ENCODE measurements at regions not wholly inside any gene's neighbourhood (a gene's known extent, or its start where the extent isn't known, plus 50 kb on each side); places are given as distances from the start of the nearest gene placed in this dataset.

DNA sequence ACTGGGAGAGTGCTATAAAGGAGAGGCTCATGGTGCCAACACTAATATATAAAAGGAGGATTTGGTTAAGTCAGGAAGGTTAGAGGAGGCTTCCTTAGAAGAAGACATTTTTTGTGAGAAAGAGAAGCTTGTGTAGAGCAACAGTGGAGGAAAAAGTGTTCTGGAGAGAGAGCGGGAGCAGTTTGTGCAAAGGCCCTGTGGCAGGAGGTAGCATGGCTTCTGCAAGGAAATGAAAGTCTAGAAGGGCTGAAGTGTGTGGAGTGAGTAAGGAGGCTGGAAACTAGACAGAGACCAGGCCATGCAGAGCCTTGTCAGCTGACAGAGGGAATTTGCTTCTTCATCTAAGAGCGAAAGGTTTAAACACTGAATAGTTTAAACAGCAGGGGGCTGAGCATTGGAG is 64.4 kb upstream of the ARAP3 start:
- DNase-seq (no peak), ATAC-seq (no peak)
- no peaks in the 10 kb centered on the region for H3K9me3 Mint-ChIP-seq
- no peaks in the 10 kb centered on the region for H3K36me3 Mint-ChIP-seq (ENCODE audit: insufficient read depth)
- H3K4me1 Mint-ChIP-seq (ENCODE audit: low read depth) = peaks cover 2% of the 10 kb centered on the region
- peaks cover 54% of the 10 kb centered on the region for H3K27me3 Mint-ChIP-seq (ENCODE audit: low read depth)
- H3K4me3 Mint-ChIP-seq = no peak overlapping the region

DNA sequence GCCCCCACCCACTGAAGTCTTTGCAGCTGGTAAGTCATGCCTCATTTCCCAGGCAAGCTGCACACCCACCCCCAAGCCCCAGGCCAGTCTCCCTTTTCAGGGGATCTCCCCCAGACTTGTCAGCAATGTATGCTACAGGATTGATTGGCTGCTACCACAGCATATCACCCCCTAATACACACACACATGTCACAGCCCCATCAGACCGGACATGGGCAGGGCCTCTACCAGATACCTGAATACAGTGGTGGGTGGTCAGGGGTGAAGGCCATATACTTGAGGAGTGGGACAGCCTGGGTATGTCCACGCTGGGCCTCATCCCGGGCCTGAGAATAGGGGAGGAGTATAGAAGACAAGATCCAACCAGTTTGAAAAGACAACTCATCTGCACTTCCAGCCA is 63.4 kb upstream of the ARAP3 start:
- no peaks in the 10 kb centered on the region for H3K9me3 Mint-ChIP-seq
- DNase-seq (no peak), ATAC-seq (no peak)
- H3K4me1 Mint-ChIP-seq (ENCODE audit: low read depth) = peaks cover 2% of the 10 kb centered on the region
- no peaks in the 10 kb centered on the region for H3K36me3 Mint-ChIP-seq (ENCODE audit: insufficient read depth)
- peaks cover 59% of the 10 kb centered on the region for H3K27me3 Mint-ChIP-seq (ENCODE audit: low read depth)
- no peak overlapping the region for H3K4me3 Mint-ChIP-seq

DNA sequence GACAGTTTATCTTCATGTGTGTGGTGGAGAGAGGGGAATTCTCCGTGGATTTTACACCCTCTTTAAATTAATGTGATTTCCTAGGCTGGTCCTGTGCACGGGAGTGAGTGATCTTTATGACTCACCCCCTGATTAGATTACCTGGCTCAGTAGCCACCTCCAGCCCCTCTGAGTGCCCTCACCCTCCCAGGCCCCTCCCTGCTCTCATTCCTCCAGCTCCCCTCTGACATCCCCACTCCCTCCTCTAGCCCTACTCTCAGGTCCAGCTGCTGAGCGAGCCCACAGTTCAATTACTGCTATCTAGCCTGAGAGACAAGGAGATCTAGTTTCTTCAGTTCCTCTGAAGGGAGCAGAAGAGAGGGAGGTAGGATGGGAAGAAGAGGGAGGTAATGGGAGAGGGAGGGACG is 61.8 kb upstream of the ARAP3 start:
- peaks cover 54% of the 10 kb centered on the region for H3K27me3 Mint-ChIP-seq (ENCODE audit: low read depth)
- DNase-seq (no peak), ATAC-seq (no peak)
- no peaks in the 10 kb centered on the region for H3K36me3 Mint-ChIP-seq (ENCODE audit: insufficient read depth)
- no peaks in the 10 kb centered on the region for H3K9me3 Mint-ChIP-seq
- H3K4me3 Mint-ChIP-seq = no peak overlapping the region
- H3K4me1 Mint-ChIP-seq (ENCODE audit: low read depth) = peaks cover 2% of the 10 kb centered on the region

DNA sequence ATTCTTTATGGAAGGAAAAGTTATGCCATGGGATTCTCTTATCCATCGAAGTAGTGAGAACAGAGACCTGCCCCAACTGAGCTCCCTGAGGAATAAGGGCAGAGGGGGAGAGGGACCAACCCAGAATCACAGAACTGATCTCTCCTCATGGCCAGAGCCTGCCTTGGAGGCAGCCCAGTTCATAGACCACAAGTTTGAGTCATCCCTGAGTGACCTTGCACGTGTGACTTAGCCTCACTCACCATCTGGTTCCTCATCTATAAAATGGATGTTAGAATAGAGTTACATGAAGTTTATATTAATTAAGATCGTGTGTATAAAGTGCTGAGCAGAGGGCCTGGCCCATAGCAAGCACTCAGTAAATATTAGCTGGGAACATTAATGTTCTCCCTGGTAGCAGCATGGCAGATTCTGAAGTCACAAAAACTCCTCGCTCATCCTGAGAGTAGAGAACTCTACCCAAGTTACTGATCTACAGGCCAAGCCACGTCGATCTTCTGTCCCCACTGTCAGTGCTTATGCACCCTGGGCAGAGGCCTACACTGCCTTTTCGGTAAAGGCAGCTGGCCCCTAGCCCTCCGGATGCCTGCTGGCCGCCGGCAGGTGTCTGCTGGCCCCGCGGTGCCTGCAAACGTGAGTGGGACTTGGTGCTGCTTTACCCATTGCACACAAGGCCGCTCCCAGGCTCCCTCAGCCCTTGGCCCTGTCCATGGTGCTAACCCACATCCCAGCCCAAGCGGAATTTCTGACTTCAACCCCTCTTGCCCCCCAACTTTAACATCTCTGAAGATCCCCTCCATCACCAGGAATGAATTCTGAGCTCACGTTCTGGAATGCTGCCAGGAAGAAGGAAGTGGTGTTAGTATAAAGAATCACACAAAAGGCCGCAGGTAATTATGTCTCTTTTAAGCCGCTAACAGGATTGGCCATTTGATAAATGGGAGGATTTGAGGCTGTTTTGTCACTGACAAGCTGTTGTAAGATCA is 61.1 kb upstream of the ARAP3 start:
- H3K27me3 Mint-ChIP-seq (ENCODE audit: low read depth) = peaks cover 55% of the 10 kb centered on the region
- no peak overlapping the region for H3K4me3 Mint-ChIP-seq
- ATAC-seq = no peak
- peaks cover 2% of the 10 kb centered on the region for H3K4me1 Mint-ChIP-seq (ENCODE audit: low read depth)
- no peak for DNase-seq
- H3K36me3 Mint-ChIP-seq (ENCODE audit: insufficient read depth) = no peaks in the 10 kb centered on the region
- H3K9me3 Mint-ChIP-seq = no peaks in the 10 kb centered on the region

DNA sequence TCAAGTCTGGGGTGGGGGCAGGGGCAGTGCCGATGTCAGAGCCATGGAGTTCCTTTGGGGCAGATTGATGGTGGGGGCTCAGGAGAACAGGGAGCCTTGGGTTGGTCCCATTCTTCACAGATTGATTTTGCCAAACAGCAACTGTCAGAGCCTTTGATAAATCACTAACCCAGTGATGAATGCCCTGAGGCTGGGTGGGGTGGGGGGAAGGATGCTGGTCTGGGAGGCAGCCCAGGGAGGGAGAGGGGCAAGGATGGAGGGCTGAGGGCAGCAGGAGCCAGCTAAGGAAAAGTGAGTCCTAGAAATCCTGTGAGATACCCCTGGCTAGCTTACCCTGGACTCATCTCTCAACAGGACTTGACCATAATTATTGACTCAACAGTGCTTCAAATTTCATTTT is 60.1 kb upstream of the ARAP3 start:
- Mint-ChIP-seq H3K9me3 (no peaks in the 10 kb centered on the region), H3K36me3 (ENCODE audit: insufficient read depth) (no peaks in the 10 kb centered on the region), H3K27me3 (ENCODE audit: low read depth) (peaks cover 53% of the 10 kb centered on the region), H3K4me3 (no peak overlapping the region), H3K4me1 (ENCODE audit: low read depth) (no peaks in the 10 kb centered on the region)
- DNase-seq = no peak
- no peak for ATAC-seq

DNA sequence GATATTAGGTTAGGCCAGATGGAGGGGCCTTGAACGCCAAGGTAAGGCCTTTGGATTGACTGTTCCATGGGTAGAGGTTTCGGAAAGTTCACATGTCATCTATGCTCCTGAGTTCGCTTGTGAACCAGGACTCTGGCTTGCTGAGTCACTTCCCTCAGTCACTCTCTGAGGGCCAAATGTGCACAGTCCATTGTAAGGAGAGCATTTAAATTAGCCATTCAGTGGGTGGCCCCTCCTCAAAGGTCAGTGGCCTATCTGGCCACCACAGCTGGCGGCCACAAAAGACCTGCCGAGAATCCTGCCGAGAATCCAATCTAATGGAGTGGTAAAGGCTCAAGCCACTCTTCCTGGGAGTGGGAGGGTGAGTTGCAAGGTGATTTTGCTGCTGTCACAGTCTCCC is 58.9 kb upstream of the ARAP3 start:
- H3K27me3 Mint-ChIP-seq (ENCODE audit: low read depth) = peaks cover 60% of the 10 kb centered on the region

DNA sequence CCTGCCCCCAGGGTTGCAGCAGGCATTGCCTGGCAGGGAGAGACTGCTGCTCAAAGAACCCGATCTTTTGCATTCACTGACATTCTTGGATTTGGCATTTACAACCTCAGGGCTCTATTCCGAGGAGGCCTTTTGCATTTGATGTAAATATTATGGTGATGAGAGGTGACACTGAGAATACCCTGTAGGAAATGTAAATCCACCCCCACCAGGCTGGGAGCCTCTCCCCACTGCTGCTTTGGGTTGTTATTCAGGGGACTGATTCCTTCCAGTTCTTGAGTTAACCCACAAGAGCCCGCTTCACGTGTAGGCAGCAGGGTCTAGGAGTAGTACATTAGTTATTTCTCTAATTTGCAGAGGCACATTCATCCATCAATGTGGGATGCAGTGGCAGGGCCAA is 55.5 kb upstream of the ARAP3 start:
- Mint-ChIP-seq H3K9me3 (no peaks in the 10 kb centered on the region), H3K4me1 (ENCODE audit: low read depth) (no peaks in the 10 kb centered on the region), H3K27me3 (ENCODE audit: low read depth) (peaks cover 49% of the 10 kb centered on the region), H3K36me3 (ENCODE audit: insufficient read depth) (no peaks in the 10 kb centered on the region), H3K4me3 (no peak overlapping the region)
- DNase-seq (no peak), ATAC-seq (no peak)

More for the DNA sequence above, 58.9 kb upstream of the ARAP3 start:
- no peaks in the 10 kb centered on the region for H3K9me3 Mint-ChIP-seq
- H3K4me1 Mint-ChIP-seq (ENCODE audit: low read depth) = no peaks in the 10 kb centered on the region
- no peak overlapping the region for H3K4me3 Mint-ChIP-seq
- ATAC-seq (no peak), DNase-seq (no peak)
- no peaks in the 10 kb centered on the region for H3K36me3 Mint-ChIP-seq (ENCODE audit: insufficient read depth)

DNA sequence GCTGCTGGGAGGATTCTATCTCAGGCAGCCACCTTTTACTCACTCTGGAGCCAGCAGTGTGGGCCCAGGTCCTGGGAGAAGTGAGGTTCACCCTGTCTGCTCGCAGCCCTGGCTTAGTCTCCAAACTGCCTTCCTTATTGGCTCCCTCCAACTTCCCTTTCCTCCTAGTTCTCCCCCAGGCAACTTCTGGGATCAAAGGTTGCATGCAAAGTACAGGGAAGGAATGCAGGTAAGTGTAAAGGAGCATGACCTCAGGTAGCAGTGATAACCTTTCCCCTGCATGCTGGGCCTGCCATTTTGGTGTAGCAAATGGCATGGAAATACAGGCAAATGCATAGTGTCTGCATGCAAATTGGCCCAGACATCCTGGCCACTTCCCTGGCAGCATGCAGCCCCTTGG is 53.8 kb upstream of the ARAP3 start:
- no peaks in the 10 kb centered on the region for H3K36me3 Mint-ChIP-seq (ENCODE audit: insufficient read depth)

DNA sequence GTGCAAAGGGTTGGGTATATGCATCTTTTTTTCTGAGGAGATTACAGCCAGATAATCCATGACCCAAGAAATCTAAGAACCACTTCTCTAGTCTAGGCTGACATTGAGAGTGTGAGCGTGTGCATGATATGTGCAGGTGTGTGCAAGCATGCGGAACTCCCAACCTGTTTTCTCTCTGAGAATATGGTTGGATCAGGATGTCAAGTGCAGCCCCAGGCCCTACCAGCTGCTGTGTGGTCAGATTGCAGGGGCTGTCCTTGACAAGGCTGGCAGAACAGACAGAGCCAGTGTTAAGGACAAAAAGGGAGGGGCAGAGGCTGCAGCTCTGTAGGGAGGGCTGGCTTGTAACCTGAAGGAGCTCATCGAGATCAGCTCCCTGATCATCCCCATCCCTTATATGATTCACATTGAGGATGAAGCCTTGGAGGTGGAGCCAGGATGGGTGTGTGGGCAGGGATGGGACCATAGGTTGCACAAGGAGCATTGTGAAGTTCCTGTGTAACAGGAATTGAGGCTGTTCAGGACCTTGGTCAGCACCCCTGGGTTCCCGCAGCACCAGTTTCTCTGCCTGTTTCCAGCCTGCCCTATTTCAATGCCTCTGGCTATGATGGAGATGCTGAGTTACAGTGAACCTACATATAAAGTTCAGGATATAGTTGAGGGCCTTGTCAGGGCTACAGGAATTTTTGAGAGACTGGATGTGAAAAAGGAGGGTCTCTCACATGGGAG is 52.6 kb upstream of the ARAP3 start:
- ATAC-seq = no peak
- Mint-ChIP-seq H3K36me3 (ENCODE audit: insufficient read depth) (no peaks in the 10 kb centered on the region), H3K4me3 (no peak overlapping the region), H3K9me3 (no peaks in the 10 kb centered on the region), H3K27me3 (ENCODE audit: low read depth) (peaks cover 32% of the 10 kb centered on the region), H3K4me1 (ENCODE audit: low read depth) (no peaks in the 10 kb centered on the region)
- no peak for DNase-seq

More for the DNA sequence above, 53.8 kb upstream of the ARAP3 start:
- H3K4me3 Mint-ChIP-seq = no peak overlapping the region
- no peaks in the 10 kb centered on the region for H3K9me3 Mint-ChIP-seq
- H3K27me3 Mint-ChIP-seq (ENCODE audit: low read depth) = peaks cover 40% of the 10 kb centered on the region
- DNase-seq (no peak), ATAC-seq (no peak)
- H3K4me1 Mint-ChIP-seq (ENCODE audit: low read depth) = no peaks in the 10 kb centered on the region

DNA sequence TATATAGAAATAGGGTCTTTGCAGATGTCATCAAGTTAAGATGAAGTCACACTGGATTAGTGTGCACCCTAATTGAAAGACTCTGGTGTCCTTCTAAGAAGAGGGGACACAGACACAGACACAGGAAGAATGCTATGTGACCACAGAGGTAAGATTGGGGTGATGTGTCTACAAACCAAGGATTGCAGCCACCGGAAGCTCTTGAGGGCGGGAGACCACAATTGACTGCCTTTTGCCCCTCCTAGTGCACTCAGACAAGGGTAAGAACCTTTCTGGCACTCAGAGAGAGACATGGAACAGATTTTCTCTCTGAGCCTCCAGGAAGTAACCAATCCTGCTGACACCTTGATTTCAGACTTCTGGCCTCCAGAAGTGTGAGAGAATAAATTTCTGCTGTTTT is 51.2 kb upstream of the ARAP3 start:
- Mint-ChIP-seq H3K27me3 (ENCODE audit: low read depth) (peaks cover 23% of the 10 kb centered on the region), H3K4me3 (no peak overlapping the region), H3K36me3 (ENCODE audit: insufficient read depth) (no peaks in the 10 kb centered on the region), H3K4me1 (ENCODE audit: low read depth) (no peaks in the 10 kb centered on the region), H3K9me3 (no peaks in the 10 kb centered on the region)
- ATAC-seq (no peak), DNase-seq (no peak)

DNA sequence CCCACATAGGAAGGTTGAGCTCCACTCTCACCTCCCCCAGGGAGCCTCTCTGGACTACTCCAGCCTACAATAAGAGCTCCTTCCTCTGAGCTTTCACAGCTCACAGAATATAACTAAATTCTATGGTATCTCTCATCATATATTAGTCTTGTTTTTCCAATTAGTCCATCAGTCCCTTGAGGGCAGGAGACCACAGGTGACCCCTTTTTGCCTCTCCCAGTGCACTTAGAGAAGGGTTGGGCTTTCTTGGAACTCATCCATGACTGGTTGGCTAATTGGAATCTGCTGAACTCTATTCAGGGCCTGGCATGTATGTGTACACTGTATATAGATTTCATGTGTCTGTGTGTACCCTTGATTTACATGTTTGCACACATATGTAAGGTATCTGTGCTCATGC is 50.4 kb upstream of the ARAP3 start:
- no peak overlapping the region for H3K4me3 Mint-ChIP-seq
- H3K4me1 Mint-ChIP-seq (ENCODE audit: low read depth) = no peaks in the 10 kb centered on the region
- no peaks in the 10 kb centered on the region for H3K9me3 Mint-ChIP-seq
- DNase-seq = no peak
- no peak for ATAC-seq
- peaks cover 20% of the 10 kb centered on the region for H3K27me3 Mint-ChIP-seq (ENCODE audit: low read depth)
- H3K36me3 Mint-ChIP-seq (ENCODE audit: insufficient read depth) = no peaks in the 10 kb centered on the region
